GM23248 (cell line): ENCODE measurements at regions not wholly inside any gene's neighbourhood (a gene's known extent, or its start where the extent isn't known, plus 50 kb on each side); places are given as distances from the start of the nearest gene placed in this dataset.

Source experiments
- EZH2 ChIP-seq: fragments of 200-600 bp; sonication (generic); IDR thresholded peaks from 2 replicates; pipeline ENCODE4 v1.6.1; 2018; ENCODE audit warnings: antibody characterized with exemption, mild to moderate bottlenecking; ENCODE audit not compliant: insufficient read depth, poor library complexity, severe bottlenecking
- EZH2phosphoT487 ChIP-seq: fragments of 200-600 bp; sonication (generic); IDR thresholded peaks from 2 replicates; pipeline ENCODE4 v1.6.1; 2018; ENCODE audit warnings: antibody characterized with exemption, moderate library complexity, mild to moderate bottlenecking, low read depth; ENCODE audit not compliant: insufficient read depth

DNA sequence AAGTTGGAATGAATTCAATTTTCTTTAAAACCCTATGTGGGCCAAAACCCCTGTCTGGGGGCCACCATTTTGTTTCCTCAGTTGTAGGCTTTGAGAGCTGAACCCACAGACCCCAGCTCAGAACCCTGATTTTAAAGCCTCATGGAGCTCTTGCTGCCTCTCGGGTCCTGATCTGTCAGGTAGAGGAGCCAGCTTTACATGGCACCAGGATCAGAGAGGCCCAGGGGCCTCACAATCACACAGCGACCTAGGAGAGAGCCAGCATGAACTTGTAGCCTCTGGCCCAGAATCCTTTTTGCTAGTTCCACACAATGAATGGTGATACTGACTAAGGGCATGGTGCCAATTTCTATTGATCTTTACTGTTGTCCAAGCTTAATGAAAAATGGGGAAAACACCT lies 84.3 kb upstream of the SORCS3 start:
- no peak for TF ChIP-seq EZH2phosphoT487
- TF ChIP-seq EZH2 = no peak
